ACHN (cell line): ENCODE measurements at regions not wholly inside any gene's neighbourhood (a gene's known extent, or its start where the extent isn't known, plus 50 kb on each side); places are given as distances from the start of the nearest gene placed in this dataset.
"Not testable (repeated sequence)": the region's sequence is repeated elsewhere in the genome, so short reads cannot be mapped to it uniquely, and the experiment has no call there.

Experiments
- DNase-seq: peaks from one replicate; pipeline ENCODE4 v3.0.0-alpha.2; 2015
- in situ Hi-C: cut with HindIII; loops from 2 replicates; pipeline ENCODE4 v1.10.0; 2017; ENCODE audit warnings: low sequenced_read_pairs, low pct_ligation_motif_present, low pct_unique_long_range_greater_than_20kb

GRCh38 chr1:157286646-157287420 is 148.6 kb upstream of the ETV3 start:
- in situ Hi-C loops = no loop called here
- DNase-seq = no peak

DNA sequence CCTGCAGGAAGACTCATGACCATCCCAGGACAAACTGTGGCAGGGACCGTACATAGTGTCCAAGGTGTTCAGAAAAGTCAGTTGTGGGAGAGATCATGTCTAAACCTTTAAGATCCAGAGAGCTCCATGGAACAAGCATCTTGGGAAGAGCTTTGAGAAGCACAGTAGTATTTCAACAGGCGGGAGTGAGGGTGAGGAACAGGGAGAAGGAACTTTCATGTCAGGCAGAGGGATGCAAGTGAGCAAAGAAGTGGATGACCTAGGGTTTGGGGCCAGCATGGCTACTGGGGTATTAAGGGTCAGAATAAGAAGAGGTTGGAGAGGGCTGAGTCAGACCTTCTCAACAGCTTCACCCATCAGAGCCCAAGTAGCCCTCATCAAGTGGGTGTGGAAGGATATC is 147.9 kb upstream of the ETV3 start:
- no peak for DNase-seq
- in situ Hi-C loops = no loop called here

GRCh38 chr1:157284451-157284850 is 146.3 kb upstream of the ETV3 start:
- in situ Hi-C loops = no loop called here
- DNase-seq = no peak

DNA sequence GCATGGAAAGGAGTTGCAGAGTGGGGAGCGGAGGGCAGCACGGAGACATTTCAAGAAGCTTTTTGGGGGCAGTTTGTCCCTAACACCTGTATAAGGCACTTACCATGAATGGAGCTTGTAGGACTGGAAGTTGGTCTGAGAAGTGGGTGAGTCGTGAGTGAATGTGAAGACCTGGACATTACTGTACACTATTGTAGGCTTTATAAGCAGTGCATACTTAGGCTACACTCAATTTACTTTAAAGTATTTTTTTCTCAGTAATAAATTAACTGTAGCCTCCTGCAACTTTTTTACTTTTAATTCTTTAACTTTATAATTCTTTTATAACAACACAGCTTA is 141.6 kb upstream of the ETV3 start:
- in situ Hi-C loops = no loop called here
- DNase-seq = no peak

DNA sequence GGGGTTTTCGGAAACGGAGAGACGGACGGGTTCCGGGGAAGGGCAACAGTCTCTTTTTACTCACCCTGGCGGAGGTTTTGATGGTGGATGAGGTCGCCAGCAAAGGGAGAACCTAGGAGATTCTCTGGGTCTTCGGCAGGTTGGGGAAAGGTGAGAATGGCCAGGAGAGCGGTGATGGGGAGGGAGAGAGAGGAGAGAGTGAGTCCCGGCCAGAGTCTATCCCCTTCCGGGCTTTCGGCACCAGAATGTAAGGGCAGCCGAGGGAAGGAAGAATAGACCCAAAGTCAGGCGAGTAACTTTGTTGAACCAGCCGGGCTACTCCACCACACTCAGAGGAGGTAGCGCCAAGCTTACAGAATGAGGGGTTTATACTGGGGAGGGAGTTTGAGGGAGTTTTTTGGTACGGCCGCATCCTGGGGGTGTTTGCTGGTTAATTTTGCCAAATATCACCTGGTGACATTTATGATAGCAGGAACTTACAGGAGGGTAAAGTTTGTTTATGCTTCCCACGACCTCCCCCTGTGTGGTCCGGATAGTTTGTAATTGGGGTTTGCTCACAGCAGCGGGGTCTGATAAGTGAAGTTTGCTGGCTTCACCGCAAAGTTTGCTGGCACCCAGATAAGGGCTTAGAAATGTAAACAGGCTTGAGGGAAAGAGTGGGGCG is 141.1 kb upstream of the ETV3 start:
- DNase-seq = no peak
- in situ Hi-C loops = no loop called here

DNA sequence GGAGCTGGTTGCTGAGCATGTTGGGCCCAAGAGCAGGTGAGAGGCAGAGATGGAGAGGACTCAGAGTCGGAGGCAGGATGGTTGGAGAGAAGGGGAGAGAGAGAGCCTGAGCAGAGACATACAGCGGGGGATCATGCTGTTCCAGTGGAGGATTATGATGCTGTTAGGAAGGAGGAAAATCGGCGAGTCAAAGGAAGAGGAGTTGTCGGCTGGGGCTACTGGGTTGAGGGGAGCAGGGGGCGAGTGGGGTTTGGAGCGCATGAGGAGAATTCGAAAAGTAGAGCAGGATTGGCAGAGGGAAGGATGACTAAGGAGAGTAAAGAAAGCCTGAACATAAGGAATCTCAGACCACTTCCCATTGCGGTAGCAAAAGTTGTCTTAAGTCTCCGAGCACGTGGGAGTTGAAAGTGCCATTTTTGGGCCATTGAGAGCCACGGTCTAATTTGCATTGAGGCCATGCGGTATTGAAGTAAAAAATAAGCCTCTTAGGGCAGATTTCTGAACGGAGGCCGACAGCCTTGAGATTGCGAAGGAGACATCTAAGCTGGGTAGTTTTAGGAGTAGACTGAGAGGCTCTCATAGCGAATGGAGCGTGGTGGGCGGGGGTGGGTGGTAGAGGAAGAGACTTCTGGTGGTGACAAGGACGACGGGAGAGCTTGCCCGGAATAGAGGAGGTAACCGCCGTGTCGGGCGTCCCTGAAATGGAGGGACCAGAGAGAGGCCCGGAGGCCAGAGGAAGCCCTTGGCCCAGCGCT is 140.4 kb upstream of the ETV3 start:
- DNase-seq = no peak
- in situ Hi-C loops = no loop called here

DNA sequence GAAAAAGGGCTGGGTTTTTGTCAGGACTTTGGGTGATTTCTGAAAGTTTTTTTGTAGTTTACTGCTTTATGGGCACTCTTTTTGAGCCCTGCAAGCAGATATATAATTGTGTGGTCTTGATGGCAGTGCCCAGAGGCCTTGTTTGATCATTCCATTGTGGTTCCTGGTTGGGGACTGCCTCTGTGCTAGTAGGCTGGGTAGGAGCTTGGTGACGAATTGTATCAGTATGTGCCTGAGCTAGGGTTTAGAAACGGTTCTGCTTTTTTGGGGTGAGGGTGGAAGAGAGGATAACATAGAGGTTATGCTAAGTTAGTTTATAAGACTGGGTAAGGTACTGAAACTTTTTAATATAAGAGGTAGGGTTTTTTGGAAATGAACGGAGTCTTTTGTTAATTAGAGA is 139.7 kb upstream of the ETV3 start:
- no peak for DNase-seq
- in situ Hi-C loops = no loop called here

DNA sequence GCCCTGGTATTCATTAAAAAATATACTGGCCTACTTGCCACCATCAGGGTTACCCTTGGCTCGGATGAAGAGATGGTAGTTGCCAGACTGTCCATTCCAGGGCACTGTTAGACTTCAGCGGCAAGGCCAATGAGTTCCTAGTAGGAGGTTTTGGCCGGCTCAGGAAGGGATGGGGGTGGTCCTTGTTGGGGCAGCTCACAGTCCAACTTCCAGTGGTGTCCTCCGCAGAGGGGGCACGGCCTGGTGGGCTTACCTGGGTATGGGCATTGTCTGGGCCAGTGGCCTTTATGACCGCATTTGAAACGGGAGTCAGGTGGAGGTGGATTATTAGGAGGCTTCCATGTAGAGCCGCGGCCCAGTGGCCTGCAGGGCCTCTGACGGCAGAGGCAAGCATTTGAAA is 139.1 kb upstream of the ETV3 start:
- in situ Hi-C loops = no loop called here
- DNase-seq = no peak

- DNase-seq = no peak
- in situ Hi-C loops = no loop called here
Measured at GRCh38 chr1:157274698-157275534, 136.7 kb upstream of the ETV3 start.

- in situ Hi-C loops = no loop called here
- no peak for DNase-seq
Measured at GRCh38 chr1:157272729-157273524, 134.7 kb upstream of the ETV3 start.

DNA sequence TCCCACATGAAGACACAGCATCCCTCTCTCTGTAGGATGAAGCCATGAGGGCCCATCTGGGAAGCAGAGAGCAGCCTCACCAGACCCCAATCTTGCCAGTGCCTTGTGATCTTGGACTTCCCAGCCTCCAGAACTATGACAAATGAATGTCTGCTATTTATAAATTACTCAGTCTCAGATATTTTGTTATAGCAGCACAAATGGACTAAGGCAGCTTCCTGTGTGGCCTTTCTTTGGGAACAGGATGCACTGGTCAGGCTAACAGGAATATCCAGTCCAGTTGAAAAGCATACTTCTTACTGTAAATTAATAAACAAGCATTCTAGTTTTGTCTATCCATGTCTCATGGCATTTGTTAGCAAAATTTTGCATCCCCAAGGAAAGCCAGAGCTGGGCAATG is 134.1 kb upstream of the ETV3 start:
- in situ Hi-C loops = no loop called here
- DNase-seq = no peak

DNA sequence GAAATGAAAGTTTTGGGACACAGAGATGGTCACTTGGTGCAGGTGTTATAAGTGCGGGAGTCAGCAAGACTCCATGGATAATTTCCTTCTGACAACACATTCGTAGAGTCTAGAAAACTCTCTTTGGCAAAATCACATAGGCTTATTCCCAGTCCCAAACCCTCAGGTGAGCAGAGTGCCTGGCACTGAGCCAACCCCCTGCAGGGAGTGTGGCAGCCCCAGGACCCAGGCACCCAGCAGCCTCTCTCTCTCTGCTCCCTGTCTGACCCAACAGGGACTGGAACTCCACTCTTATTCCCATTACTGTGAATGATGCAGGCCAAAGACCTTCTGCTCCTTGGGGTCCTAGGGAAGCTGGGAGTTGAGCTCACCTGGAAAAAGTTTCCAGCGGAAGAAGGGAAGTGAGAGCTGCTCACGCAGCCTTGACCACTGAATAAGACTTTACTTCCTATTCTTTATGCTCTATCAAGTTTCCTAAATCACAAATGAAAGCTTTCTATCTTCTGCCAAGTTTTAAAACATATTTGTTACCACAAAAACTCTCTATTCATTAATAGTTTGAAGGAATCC is 132.6 kb upstream of the ETV3 start:
- no peak for DNase-seq
- in situ Hi-C loops = no loop called here

GRCh38 chr1:157269656-157270375 is 131.6 kb upstream of the ETV3 start:
- no peak for DNase-seq
- in situ Hi-C loops = no loop called here

DNA sequence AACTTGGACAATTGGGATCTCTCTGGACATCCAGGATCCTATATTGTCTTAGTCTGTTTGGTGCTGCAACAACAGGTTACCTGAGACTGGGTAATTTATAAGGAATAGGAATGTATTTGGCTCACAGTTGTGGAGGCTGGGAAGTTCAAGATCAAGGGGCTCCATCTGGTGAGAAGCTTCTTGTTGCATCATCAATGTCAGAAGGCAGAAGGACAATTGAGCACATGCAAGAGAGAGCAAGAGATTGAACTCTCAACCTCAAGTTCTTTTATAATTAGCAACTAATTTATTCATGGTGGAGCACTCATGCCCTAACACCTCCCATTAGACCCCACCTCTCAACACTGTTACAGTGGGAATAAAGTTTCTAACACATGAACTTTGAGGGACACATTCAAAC is 124.7 kb upstream of the ETV3 start:
- no peak for DNase-seq
- in situ Hi-C loops = no loop called here

GRCh38 chr1:157262422-157262821 is 124.2 kb upstream of the ETV3 start:
- no peak for DNase-seq
- in situ Hi-C loops = no loop called here

DNA sequence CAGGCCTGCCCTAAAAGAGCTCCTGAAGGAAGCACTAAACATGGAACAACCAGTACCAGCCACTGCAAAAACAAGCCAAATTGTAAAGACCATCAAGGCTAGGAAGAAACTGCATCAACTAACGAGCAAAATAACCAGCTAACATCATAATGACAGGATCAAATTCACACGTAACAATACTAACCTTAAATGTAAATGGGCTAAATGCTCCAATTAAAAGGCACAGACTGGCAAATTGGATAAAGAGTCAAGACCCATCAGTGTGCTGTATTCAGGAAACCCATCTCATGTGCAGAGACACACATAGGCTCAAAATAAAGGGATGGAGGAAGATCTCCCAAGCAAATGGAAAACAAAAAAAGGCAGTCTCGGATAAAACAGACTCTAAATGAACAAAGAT is 117.7 kb upstream of the ETV3 start:
- in situ Hi-C loops = not testable (repeated sequence)

GRCh38 chr1:157254183-157254582 is 116.0 kb upstream of the ETV3 start:
- in situ Hi-C loops, DNase-seq: not testable (repeated sequence)

More for the DNA sequence above, 117.7 kb upstream of the ETV3 start:
- not testable (repeated sequence) for DNase-seq
